ACHN (cell line): ENCODE measurements at regions not wholly inside any gene's neighbourhood (a gene's known extent, or its start where the extent isn't known, plus 50 kb on each side); places are given as distances from the start of the nearest gene placed in this dataset.
"Not testable (repeated sequence)": the region's sequence is repeated elsewhere in the genome, so short reads cannot be mapped to it uniquely, and the experiment has no call there.

Source experiments
- DNase-seq: peaks from one replicate; pipeline ENCODE4 v3.0.0-alpha.2; 2015
- in situ Hi-C: cut with HindIII; loops from 2 replicates; pipeline ENCODE4 v1.10.0; 2017; ENCODE audit warnings: low sequenced_read_pairs, low pct_ligation_motif_present, low pct_unique_long_range_greater_than_20kb

DNA sequence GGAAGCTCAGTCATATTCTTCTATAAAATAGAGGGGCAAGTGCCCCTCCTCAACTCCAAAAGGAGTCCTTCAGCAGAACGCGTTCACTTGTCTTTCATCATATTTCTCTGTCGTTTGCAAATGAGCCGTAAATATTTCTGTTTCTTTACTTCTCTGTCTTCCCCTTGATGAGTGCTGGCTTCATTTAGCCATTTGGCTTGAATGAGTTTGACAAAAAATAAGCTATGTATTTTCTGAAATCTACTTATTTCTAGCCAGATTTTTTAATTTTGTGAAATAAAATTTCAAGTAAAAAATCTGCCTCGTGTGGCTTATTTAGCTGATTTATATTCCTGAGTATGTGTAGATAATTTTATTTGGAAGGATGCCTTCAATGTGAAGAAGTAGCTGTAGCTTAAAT, 170.8 kb upstream of the DGKB start:
- no peak for DNase-seq
- in situ Hi-C loops: no loop called here

DNA sequence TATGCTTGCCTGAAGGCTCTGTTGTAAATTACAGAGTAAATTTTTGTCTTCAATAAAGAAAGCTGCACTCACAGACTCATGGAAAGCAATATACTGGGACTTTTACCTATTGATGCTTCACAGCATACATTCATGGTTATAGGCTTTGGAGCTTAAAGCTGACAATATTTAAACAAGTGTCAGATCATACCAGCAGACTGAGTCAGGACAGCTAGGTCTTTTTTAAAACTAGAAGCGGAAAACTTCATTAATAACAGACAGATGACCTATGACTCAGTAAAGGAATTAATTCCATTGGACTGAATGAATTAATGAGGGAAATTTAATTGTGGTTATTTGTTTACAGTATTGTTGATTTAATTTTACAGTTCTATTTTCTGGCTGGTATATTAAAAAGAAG, 165.8 kb upstream of the DGKB start:
- DNase-seq: no peak
- in situ Hi-C loops: no loop called here

DNA sequence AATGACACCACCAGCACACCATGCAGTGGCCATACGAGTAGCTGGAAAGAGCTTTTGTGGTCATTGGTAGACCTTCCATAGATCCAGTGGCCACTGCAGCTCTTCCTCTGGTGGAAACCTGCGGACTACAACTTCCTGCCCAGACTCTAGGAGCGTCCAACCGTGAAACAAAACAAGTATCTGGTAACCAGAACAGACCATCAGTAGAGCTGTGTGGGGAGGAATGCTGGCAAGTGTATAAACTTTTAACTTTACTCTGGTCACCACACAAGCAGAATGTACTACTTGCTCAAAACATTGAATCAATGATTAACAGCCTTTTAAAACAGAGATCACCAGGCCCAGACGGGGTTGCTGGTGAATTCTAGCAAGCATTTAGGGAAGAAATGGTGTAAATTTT, 154.7 kb upstream of the DGKB start:
- in situ Hi-C loops: no loop called here
- peak; percentile 74 for DNase-seq

DNA sequence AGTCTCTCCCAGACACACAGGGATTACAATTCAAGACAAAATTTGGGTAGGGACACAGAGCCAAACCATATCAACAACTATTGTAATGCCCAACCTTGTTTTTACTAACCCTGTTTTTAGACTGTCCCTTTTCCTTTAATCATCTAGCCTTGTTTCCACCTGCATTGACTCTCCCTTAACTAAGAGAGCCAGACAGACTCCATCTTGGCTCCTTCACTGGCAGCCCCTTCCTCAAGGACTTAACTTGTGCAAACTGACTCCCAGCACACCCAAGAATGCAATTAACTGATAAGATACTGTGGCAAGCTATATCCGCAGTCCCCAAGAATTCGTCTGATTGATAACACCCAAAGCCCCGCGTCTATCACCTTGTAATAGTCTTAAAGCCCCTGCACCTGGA, 151.8 kb upstream of the DGKB start:
- DNase-seq, in situ Hi-C loops: not testable (repeated sequence)

DNA sequence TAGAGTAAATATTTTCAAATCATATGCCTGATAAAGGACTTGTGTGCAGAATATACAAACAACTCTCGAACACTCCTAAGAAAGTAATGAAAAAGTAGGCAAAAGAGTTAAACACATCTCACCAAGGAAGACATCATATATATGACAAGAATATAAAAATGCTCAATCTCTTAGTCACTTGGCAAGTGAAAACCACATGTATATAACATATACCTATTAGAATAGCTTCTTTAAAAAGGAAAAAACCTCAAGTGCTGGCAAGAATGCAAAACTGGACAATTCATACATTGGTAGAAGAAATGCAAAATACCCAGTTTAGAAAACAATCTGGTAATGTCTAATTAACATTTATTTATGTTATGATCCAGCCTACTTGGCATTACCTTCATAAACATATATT, 146.6 kb upstream of the DGKB start:
- in situ Hi-C loops: no loop called here

DNA sequence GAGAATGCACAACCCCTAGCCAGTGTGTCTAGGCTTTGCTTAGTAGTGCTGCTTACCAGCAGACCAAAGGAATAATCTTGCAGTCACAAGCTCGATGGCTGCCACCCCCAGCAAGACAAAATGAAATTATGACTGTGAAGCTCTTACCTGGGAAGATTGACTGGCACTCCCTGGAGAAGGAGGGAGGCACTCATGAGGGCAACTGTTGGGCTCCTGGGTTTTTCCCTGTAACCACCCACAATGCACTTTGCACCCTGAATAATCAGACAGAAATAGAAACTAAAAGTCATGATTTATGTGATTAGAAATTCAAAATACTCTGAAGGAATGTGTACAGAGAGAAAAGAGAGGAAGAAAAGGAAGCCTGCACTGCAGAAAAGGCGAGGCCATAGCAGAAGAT, 144.3 kb upstream of the DGKB start:
- no peak for DNase-seq
- in situ Hi-C loops: no loop called here

More for the DNA sequence above, 146.6 kb upstream of the DGKB start:
- no peak for DNase-seq

DNA sequence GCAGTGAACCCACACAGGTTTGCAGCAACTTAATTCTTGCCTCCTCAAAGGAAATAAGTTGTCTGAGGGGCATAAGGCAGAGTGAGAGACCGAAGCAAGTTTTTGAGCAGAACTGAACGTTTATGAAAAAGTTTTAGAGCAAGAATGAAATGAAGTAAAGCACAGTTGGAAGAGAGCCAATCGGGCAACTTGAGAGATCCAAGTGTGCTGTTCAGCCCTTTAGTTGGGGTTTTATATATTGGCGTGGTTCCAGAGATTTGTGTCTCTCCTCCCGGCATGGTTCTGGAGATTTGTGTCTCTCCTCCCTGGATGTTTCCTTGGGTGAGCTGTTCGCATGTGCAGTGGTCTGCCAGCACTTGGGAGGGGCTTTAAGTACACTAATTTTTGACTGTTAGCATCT, 141.4 kb upstream of the DGKB start:
- in situ Hi-C loops: no loop called here
- DNase-seq: no peak

DNA sequence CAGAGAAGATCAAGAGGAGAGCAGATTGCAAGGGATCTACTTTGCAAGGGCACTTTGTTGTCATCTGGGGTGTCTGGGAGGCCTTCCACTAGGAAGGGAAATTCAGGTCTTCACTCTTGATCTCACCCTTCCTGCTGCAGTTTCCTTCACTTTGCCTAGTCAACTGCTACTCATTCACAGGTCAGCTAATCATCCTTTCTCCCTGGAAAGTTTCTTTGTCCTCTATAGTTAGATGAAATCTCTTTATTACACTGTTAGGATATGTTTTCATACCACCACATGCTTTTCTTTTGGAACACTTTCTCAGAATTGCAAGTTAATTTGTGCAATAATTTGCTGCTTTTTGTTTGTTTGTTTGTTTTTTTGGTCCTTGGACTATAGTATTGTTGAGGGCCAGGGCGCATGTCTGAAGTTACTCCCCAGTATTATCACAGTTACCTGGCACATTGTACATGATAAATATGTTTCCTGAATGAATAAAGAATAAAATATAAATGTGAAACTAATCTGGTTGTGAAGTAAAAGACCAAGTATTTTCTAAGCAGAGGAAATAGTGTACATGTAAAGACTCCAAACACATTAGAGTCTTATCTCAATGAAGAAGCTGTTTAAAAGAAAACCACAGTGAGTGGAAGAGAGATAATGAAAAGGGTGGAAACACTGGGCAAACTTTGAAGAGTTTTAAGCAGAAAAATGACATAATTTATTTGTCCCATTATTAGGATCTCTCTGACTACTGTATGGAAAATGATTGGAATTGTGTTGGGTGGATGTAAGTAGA, 139.9 kb upstream of the DGKB start:
- in situ Hi-C loops: no loop called here
- no peak for DNase-seq

DNA sequence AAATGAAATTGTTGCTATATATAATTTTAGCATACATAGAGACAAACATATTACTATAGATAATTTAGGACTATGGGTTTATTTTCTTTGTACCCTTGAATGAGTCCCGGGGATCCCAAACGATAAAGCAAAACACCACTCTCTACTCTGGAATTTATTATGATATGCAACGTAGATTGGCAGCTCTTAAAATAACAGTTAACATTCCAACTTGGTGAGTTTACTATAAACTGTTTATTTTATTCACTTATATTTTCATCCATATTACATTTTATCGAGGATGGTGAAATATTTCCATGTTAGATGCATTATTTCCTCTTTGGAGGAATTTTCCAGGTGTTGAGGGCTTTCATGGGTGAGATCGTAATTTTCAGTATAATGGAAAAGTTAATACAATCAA, 138.7 kb upstream of the DGKB start:
- in situ Hi-C loops: no loop called here
- no peak for DNase-seq

DNA sequence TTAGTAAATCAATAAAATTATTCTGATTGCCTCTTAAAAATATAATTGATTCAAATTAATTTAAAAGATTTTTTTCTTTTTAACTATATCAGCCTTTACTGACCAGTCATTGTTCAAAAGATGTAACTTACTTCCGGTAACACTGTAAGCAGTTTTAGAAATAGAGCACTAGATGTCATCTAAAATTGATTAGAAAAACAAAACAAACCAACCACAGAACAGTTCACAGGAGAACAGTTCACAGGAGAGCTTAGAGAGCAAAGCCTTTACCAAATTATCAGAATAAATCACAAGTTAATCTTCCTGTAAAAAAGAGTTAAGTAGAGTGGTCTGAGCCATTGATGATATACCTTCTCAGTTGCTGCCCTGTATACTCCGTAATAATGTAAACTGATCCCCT, 133.3 kb upstream of the DGKB start:
- in situ Hi-C loops: no loop called here
- DNase-seq: no peak

DNA sequence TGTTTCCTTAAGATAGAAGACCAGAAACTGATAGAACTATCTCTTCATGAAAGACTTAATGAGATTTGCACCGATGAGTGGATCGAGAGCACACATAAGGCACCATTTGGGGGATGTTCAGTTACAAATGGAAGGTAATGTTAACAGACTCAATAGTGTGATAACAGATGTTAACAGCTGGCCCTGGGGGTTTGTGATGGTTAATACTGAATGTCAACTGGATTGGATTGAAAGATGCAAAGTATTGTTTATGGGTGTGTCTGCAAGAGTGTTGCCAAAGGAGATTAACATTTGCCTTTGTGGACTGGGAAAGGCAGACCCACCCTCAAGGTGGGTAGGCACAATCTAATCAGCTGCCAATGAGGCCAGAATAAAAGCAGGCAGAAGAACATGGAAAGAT, 130.5 kb upstream of the DGKB start:
- in situ Hi-C loops: no loop called here

DNA sequence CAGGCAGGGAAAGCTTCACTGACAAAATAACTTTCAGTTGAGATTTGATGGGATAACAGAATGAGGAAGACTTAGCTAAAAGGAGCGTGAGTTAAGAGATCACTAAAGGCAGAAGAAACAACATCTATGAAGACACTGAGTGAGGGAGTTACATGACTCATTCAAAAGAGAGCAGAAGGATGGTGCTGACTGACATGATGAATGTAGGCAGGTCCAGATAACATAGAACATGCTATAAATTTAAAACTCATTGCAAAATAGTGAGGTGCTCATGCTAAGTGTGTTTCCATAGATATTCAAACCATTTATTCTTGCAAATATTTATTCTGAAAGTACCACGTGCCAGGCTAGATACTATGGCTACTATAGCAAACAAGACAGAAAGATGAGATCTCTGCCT, 116.4 kb upstream of the DGKB start:
- in situ Hi-C loops: no loop called here
- no peak for DNase-seq

More for the DNA sequence above, 130.5 kb upstream of the DGKB start:
- no peak for DNase-seq

DNA sequence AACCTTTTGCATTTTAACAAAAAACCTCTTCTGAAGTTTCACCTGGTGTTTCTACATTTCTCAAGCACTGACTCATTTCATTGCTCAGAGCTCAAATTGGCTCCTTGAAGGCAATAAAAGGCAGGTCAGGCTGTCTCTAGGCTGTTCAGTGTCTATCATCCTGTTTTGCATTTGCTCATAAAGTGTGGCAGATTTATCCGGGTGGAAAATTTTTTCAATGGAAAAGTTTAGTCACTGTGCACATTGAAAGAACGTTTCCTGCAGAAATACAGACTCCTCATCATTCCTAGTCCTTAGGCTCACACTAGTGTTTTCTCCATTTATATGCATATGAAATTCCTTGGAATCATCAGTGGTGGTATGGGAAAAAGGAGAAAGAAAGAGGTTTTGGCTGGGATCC, 114.2 kb upstream of the DGKB start:
- no peak for DNase-seq
- in situ Hi-C loops: no loop called here

DNA sequence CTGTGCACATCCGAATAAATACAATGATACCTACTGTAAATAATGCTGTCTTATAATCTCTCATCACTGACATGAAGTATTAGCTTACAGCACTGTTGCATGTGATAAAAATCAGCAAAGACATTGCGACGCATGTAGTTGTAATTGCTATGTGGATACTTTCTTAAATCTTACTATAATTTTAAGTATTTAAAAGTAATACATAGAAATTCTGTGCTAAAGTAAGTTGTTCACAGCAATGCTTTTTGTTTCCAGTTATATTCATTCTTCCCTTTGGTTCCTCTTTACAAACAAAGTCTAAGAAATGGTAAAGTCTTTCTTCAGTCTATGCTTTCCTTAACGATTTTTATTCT, 113.7 kb upstream of the DGKB start:
- DNase-seq: no peak
- in situ Hi-C loops: no loop called here

DNA sequence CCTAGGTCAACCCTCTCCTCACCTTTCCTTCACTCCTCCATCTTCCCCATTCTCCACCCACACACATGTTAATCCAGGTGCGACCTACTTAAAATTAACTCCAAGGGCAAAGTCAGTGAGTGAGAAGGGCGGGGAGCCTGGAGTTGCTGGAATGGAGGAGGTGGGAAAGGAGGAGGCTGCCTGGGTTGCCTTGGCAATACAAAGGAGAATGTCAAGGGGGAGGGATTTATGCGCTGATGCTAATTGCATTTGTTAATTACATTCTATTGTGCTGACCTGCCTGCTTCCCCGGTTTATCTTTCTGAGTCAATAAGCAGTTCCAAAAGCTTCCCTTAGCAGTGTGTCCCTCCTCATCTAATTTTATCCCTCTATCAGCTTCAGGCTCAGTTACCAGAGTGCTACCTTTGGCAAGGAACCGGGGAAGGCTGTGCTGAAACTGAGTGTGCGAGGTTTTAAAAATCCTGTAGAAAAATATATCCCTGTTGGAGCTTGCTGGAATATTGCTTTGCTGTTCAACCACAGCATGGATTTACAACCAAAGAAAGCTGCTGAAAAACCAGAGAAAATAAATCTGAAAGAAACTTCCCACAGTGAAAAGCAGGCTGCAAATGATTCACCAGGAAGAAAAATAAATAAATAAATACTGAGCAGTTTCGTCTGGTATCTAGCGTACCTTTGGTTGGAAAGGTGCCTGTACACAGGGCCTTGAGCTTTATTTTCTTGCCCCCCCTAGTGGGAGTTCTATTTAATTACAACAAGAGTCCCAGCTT, 113.2 kb upstream of the DGKB start:
- in situ Hi-C loops: no loop called here
- peak; percentile 83 for DNase-seq

DNA sequence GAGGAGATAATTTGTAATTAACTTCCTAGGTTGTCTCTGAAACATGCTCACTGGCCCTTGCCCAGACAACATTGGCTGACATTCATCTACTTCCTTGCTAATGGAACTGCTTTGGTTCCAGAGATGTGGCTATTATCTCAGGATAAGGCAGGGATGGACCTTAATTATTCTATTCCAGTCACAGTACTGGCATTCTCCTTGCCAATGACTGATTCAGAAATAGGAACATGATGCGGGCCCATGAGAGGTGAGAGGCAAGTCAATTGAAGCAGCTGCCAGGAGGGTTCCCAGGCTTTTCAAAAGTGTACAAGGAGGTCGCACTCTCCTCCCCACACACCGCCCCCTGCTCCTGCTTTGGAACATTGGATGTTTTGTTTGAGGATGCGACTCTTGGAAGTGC, 109.6 kb upstream of the DGKB start:
- no peak for DNase-seq
- in situ Hi-C loops: no loop called here

DNA sequence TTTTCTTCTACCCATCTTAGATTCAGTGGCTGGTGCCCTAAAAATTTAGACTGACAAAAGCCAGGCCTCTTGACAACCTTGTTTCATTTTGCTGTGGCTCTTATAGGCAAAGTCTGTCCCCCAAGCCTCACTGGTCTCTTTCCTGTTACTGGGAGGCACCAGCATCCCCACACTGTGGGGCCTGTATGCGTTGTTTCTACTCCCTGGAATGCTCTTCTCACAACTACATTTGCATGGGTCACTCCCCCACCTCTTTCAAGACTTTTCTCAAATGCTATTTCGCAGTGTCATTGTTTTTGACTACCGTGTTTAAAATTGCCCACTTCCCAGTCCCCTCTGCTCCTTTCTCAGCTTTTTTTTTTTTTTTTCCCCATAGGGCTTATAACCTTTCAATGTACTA, 108.7 kb upstream of the DGKB start:
- in situ Hi-C loops: no loop called here
- DNase-seq: no peak

DNA sequence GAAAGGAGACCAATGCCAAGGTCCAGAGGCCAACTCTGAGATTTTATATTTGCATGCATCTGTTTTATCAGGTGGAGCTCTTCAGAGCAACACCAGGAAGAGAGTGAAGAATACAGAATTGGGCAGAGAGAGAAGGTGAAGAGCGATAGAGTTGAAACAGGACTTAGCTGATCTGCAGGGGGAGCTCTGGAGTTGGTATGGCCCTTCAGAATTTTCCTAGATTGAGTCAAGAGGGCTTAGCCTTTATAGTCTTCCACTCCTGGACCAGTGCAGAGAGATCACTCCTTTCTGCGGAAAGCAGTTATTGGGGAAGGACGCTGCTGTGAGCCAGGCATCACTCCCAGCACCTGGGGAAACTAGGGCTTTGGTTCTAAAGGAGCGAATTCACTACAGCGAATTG, 105.0 kb upstream of the DGKB start:
- in situ Hi-C loops: no loop called here
- peak; percentile 40 for DNase-seq

DNA sequence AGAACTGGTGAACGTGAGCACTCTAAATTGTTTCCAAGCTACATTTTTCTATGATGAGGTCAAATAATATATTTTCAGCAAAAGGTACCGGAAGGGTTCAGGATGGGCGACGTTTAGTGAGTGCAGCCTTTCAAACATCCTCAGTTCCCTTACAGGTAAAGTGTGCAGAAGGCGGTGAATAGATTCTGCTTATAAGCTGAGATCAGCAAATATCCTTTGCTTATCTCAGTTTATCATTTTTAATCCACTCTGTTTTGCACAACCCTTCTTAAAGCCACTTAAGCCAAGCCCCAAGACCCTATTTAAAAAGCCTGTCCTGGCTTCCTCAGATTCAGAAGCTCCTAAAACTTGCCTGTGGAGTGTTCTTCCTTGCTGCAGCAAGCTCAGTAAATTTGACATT, 103.1 kb upstream of the DGKB start:
- in situ Hi-C loops: no loop called here
- DNase-seq: no peak

DNA sequence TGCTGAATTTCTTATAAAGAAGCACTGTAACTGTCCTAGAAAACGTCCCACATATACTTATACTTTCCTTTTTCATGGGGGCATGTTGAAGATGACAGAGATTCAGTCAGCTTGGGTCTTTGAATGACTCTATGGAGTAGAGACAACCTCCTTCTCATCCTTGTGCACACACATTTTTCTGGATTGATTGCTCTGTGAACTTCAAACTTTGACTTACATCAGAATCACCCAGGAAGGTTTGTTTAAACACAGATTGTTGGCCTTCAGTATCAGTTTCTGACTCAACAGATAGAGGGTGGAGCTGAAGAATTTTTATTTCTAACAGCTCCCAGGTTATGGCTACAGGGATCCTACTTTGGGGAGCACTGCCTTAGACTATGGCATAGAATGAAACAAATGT, 97.6 kb upstream of the DGKB start:
- in situ Hi-C loops: no loop called here
- no peak for DNase-seq
